ENCODE measurements at regions not wholly inside any gene's neighbourhood (a gene's known extent, or its start where the extent isn't known, plus 50 kb on each side); places are given as distances from the start of the nearest gene placed in this dataset.

GRCh38 chr3:72414481-72415016 lies 433.7 kb downstream of the SHQ1 start:
- Histone ChIP-seq H3K4me3 (ENCODE audit: low read depth in 2 of 2, low read length in 2 of 2) (no peak overlapping the region), H3K27ac (ENCODE audit: low read length) (no peak overlapping the region), H3K27me3 (ENCODE audit: control insufficient read depth, insufficient read depth, low read length) (no peaks in the 10 kb centered on the region), H3K4me1 (ENCODE audit: control insufficient read depth, insufficient read depth, low read length) (peaks cover 10% of the 10 kb centered on the region), H3K36me3 (ENCODE audit: control insufficient read depth, insufficient read depth, low read length) (no peaks in the 10 kb centered on the region), H3K9me3 (ENCODE audit: control insufficient read depth, insufficient read depth, low read depth, low read length) (no peaks in the 10 kb centered on the region)
- ChIA-PET CTCF (no interaction called here), POLR2A (no interaction called here)
- ATAC-seq, result no peak
- no peak for DNase-seq (ENCODE audit: low read depth, low spot score)
- in situ Hi-C loops (cut with HindIII; ENCODE audit: low pct_unique_long_range_greater_than_20kb, low sequenced_read_pairs) (no loop called here), intact Hi-C loops (cut with micrococcal nuclease; ENCODE audit: unreplicated experiment) (no loop called here)
- BruUV-seq (replicated peaks), result no TSS peak
- no peak for TF ChIP-seq REST (IDR thresholded peaks at IDR 0.05; ENCODE audit: insufficient read depth in 1 of 2, low read depth in 2 of 2, low read length in 1 of 2)
- TF ChIP-seq CTCF (IDR thresholded peaks at IDR 0.05), result no peak
- no peak for TF ChIP-seq TCF7L2 (IDR thresholded peaks at IDR 0.05; ENCODE audit: low read depth, low read length)
- TF ChIP-seq POLR2AphosphoS5 (IDR thresholded peaks at IDR 0.05; ENCODE audit: low read depth, low read length), result no peak
- TF ChIP-seq SIN3A (IDR thresholded peaks at IDR 0.05; ENCODE audit: borderline replicate concordance, insufficient read depth, low read depth, low read length), result no peak

GRCh38 chr3:72413228-72413627 lies 435.0 kb downstream of the SHQ1 start:
- Histone ChIP-seq H3K4me1 (ENCODE audit: control insufficient read depth, insufficient read depth, low read length) (peaks cover 10% of the 10 kb centered on the region), H3K4me3 (ENCODE audit: low read depth in 2 of 2, low read length in 2 of 2) (no peak overlapping the region), H3K27me3 (ENCODE audit: control insufficient read depth, insufficient read depth, low read length) (no peaks in the 10 kb centered on the region), H3K36me3 (ENCODE audit: control insufficient read depth, insufficient read depth, low read length) (no peaks in the 10 kb centered on the region), H3K27ac (ENCODE audit: low read length) (no peak overlapping the region), H3K9me3 (ENCODE audit: control insufficient read depth, insufficient read depth, low read depth, low read length) (no peaks in the 10 kb centered on the region)
- in situ Hi-C loops (cut with HindIII; ENCODE audit: low pct_unique_long_range_greater_than_20kb, low sequenced_read_pairs), result no loop called here
- TF ChIP-seq POLR2AphosphoS5 (IDR thresholded peaks at IDR 0.05; ENCODE audit: low read depth, low read length) (no peak), CTCF (IDR thresholded peaks at IDR 0.05) (no peak), TCF7L2 (IDR thresholded peaks at IDR 0.05; ENCODE audit: low read depth, low read length) (no peak), REST (IDR thresholded peaks at IDR 0.05; ENCODE audit: insufficient read depth in 1 of 2, low read depth in 2 of 2, low read length in 1 of 2) (no peak)
- ChIA-PET POLR2A (no interaction called here), CTCF (no interaction called here)
- no peak for DNase-seq (ENCODE audit: low read depth, low spot score)
- no peak for ATAC-seq
- intact Hi-C loops (cut with micrococcal nuclease; ENCODE audit: unreplicated experiment), result no loop called here
- no TSS peak for BruUV-seq (replicated peaks)
